ENCODE measurements at regions not wholly inside any gene's neighbourhood (a gene's known extent, or its start where the extent isn't known, plus 50 kb on each side); places are given as distances from the start of the nearest gene placed in this dataset.

DNA sequence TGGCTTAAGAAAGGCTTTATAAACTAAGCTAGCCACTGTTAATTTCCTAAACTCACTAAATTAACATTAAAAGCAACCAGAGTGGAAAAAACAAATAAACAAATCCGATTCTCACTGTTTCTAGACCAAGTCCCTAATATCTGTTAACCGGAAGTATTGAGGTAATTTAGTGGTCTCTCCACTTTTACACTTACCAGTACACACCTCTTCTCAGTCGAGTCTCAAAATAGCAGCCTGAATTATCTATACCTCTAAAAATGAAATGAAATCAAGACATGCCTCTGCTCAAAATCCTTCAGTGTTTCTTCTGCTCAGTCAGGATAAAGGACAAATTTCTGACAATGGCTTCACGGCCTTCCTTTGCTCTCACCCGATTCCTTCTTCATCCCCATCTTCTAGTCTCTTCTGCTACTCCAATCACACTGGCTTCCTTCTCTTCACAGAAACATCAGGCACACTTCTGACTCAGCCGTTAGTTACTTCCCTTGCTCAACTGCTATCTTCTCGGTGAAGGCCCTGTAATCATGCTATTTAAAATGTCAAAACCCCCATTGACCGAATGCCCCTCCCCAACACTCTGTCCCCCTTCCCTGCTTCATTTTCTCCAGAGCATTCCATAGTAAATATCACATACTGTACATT is 161.3 kb downstream of the KITLG start:
- DNase-seq, result no peak

DNA sequence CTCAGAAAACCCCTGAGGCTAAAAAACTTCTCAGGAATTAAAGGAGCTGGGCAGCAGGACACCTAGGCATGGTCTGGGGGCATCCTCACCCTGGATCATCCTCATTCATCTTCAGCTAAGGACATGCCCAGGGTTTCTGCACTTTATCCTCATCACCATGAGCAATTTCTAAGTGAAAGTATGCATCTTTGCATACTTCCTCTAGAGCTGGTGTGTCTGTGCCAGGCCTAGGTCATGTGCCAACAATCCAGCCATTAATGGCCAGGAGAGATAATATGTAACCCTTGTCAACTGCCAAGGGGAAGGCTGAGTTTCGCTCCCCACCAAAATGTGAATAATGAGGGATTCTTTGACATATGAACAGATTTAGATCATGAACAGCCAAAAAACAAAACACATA is 160.5 kb downstream of the KITLG start:
- DNase-seq, result no peak

DNA sequence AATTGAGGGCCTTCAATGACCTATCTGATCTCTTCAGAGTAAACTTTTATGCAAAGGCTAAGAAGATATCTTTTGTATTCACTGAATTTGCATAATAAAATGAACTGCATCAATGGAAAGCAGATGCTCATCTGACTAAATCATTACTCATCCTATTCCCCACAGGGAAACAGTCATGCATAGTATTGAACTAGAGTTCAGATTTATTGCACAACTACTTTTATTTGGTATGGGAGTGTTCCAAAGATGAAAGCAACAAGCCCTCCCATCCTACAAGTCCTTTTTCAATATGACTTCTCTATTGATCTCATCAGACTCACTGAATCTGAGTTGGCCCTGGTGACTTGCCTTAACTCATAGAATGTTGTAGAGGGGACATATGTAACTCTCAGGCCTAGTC is 159.8 kb downstream of the KITLG start:
- DNase-seq, result no peak

DNA sequence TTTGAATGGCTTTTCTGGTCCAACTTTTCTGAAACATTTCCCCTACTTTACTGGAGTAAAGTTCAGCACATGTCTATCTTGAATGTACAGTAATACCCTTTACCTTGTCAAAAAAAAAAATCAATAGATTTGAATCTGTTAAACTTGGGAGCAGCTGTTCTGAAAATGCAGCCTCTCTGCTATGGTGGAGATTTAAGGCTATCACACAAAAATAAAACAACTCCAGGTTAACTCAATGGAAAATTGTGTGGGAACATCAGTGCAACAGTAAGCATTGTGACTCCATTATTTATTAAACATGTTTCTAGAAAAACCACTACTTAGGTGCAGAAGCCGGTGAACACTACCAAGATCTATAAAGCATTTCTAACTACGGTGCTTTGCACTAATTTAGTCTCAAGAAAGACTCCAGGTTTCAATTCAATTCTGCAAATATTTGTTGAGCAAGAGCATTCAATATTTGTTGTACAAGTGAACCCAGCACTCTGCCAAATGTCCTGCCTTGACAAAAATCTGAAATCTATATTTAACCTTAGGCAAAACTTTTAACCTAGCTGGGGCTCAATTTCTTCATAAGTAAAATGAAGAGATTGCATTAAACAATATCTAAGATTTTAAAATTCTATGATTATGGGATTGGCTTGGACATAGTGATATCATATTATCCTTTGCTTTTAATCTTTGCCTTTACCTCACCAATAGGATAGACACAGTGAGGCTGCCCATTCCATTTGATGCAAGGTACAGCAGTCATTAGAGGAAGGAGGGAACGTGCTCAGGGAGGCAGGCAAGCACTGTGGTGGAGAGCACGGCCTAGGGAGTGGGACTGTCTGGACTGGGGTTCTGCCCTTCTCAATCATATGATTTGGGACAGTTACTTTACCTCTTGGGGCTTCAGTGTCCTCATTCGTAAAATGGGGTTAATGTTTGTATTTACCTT is 155.2 kb downstream of the KITLG start:
- no peak for DNase-seq

DNA sequence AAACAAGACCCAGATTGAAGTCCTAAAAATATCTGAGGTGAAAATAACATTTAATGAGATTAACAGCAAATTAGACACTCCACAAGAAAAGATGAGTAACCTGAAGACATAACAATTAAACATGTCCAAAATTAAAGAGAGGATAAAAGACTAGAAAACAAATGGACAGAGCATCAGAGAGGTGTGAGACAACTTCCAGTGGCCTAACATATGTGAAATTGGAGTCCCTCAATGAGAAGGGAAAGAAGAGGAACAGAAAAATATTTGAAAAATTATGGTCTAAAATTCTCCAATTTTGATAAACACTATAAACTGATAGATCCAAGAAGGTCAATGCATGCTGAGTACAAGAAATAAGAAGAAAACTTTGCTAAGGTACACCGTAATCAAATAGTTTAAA is 151.9 kb downstream of the KITLG start:
- DNase-seq, result no peak

DNA sequence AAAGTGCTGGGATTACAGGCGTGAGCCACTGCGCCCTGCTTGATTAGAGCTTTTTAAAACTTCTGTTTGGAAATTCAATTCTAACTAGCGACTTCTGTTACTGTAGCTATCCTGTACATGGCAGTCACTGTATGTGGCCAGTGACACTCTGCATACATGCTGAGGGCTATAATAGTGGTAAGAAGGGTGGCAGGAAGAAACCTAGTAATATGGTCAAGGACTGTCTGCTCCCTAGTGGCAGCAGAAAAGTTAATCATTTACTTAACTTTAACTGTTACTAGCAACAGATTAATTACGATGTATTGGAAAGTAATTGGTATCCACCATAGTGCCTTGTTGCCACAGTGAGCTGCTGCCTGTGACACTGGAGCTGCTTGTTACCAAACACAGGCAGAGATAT is 149.0 kb downstream of the KITLG start:
- no peak for DNase-seq

DNA sequence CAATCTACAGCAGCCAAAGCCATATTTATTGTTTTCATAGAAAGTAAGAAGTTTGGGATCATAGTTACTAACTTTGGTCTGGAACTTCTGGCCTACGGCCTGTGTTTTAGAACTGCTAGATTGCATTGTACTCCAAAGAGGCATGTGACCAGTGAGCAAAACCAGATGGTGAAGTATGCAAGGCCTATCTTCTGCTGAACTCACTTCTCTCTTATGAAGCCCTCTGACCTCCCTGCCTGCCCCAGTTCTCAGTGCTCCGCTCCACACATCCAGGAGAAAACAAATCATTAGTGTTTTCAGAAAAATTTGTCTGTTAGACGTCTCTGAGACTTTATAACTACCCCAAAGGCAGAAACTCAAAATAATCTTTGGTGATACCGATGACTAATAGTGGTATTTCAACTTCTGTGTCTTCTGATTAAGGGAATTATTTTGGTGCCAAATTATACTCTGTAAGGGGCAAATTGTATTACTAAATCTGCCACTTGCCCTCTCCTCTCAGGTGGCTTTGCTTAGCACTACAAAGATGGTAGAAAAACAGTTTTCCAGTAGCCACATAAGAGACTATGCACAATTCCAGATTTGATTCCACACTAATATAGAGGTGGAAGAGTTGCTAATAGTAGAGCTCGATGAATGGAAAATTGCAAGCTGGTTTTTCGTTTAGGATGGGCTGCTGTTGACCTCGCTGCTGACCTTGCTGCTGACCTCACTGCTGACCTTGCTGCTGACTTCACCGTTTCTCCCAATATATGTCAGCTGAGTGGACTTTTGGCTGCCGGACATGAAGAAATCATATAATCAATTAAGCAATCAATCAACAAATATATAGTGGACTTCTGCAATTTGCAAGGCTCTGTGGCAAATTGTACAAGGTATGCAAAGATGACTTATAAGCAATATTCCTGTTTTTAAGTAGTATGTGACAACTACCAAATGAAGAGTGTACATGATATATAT is 147.5 kb downstream of the KITLG start:
- no peak for DNase-seq

DNA sequence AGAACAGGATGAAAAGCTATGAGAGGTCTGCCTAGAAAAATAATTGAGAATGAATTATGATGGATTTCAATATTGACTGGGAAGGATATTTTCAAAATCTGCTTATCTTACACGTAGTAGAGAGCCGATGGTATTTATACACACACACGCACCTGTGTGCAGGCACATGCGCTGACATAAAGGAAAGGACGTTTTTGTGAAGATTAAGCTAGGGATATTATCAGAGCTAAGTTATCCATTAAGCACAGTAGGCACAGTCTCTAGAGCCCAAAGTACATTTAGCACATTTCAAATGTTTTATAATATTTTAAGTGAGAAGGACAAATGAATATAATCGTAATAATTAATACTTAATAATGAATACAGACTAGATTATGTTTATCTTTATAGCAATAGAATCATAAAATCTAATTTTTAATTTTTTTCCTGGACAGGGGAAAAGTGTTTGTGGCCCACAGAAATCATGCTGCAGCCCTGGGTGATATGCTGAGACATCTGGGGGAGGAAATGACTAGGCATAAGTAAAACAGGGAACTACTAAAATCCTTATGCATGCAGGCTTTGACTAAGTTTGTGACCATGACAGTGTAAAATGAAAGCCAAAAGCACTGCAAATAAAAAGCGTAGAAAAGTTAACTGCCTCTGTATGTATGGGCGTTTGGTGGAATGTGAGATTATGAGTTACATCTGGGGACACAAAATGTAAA is 146.1 kb downstream of the KITLG start:
- no peak for DNase-seq

DNA sequence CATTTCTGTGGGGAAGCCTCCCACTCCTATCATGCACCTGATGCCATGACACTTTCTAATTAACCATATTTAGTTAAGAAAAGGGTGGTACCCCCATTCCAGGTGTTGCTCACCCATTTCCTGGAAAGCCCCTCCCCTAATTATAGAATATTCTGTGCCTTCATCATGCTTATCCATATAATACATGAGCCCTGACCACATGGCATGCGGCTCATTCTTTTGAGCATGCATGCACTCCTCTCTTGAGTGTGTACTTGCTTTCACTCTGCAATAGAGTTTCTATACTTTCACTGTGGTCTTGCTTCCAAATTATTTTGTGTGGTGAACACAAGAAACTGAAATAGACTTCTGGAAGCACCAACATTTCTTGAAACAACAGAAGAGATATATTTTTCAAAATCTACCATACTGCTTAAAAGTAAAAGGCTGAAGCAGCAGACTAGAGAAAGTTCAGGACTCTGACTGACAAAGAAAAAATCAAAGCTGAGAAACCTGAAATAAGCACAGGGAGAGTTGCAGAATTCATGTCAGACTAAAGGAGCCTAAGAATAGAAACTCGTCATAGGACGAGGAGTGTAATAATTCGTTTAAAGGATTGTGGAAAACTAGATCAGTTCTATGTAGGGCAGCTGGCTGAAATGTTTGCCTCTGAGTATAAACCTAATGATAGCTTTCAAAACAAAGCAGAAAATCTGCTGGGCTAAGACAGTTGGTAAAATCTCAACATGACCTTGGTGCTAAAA is 144.8 kb downstream of the KITLG start:
- DNase-seq, result no peak

DNA sequence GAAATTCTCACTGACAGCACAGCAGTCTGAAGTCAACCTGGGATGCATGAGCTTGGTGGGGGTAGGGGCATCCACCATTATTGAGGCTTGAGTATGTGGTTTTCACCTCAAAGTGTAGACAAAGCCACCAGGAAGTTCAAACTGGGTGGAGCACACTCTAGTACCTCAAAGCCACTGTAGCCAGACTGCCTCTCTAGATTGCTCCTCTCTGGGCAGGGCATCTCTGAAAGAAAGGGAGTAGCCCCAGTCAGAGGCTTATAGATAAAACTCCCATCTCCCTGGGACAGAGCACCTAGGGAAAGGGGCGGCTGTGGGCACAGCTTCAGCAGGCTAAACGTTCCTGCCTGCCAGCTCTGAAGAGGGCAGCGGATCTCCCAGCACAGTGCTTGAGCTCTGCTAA is 143.0 kb downstream of the KITLG start:
- DNase-seq, result no peak
